ENCODE measurements at regions not wholly inside any gene's neighbourhood (a gene's known extent, or its start where the extent isn't known, plus 50 kb on each side); places are given as distances from the start of the nearest gene placed in this dataset.

DNA sequence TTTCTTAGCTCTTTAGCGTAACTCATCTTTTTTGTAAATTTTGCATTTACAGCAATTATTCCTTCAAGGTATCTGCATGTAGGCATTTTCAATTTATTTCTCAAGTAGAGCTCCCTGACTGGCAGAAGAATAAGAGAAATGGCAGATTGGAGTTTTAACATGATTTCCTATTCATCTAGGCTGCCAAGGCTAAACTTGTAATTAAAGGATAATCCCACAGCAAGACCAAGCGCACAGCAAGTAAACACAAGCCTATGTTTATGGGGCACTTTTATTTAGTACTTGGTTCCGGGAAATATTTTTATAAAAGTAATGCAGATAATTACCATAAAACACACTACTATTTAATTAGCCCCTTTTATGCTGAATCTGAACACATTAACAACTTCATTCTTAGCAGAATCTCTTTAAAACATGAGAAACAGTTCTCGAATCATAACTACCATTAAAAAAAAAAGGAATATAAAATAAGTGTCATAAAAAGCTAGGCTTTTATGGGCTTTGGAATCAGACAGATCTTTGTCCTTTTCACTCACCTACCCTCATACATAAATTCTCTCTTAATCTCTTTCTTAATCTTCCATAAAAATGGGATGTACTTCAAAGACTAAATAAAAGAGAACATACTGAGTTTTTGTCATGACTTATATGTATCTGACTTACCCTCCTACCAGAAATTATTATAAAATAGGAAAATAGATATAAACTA is 961.6 kb upstream of the MIR17HG start:
- WGBS, 2 experiments (ENCODE audit: extremely low coverage in 2 of 2, insufficient read length in 1 of 2) = no CpG with 5 or more reads among the region's 4 CpGs
- Histone ChIP-seq H2BK15ac (ENCODE audit: low read depth, low read length) (no peak overlapping the region), H3K27me3 (ENCODE audit: control insufficient read depth, insufficient read depth, low read length) (no peaks in the 10 kb centered on the region), H2AK9ac (replicated peaks; ENCODE audit: low read depth, low read length, poor library complexity) (no peak overlapping the region), H2AK5ac (ENCODE audit: low read depth, low read length) (no peak overlapping the region), H4K8ac (ENCODE audit: low read depth in 2 of 2, low read length in 2 of 2) (no peak overlapping the region), H3K23ac (ENCODE audit: low read depth, low read length) (no peak overlapping the region), H3K56ac (ENCODE audit: extremely low read depth, insufficient read depth, low read length) (no peak overlapping the region), H3K9ac (ENCODE audit: low read depth, low read length) (no peak overlapping the region), H3K9me3 (ENCODE audit: control insufficient read depth, insufficient read depth, low read length) (peaks cover 1% of the 10 kb centered on the region; the same call in 1 of the 2 replicates), H4K91ac (ENCODE audit: insufficient read depth, low read depth, low read length) (no peak overlapping the region), H2BK120ac (ENCODE audit: low read depth, low read length) (no peak overlapping the region), H3K36me3 (ENCODE audit: control insufficient read depth, insufficient read depth, low read length) (no peaks in the 10 kb centered on the region), H3K4ac (ENCODE audit: low read depth, low read length) (no peak overlapping the region), H3K4me1 (ENCODE audit: control insufficient read depth, insufficient read depth, low read length) (no peaks in the 10 kb centered on the region), H4K5ac (ENCODE audit: low read depth, low read length) (no peak overlapping the region), H3K9me1 (ENCODE audit: insufficient read depth, low read length) (no peaks in the 10 kb centered on the region), H3K79me1 (ENCODE audit: low read depth in 1 of 2, low read length in 2 of 2) (no peaks in the 10 kb centered on the region), H2BK20ac (ENCODE audit: low read depth, low read length) (no peak overlapping the region), H3K18ac (ENCODE audit: low read depth, low read length) (no peak overlapping the region), H3K4me2 (ENCODE audit: low read depth, low read length) (no peak overlapping the region), H3K4me3 (ENCODE audit: insufficient read depth, low read depth, low read length) (no peak overlapping the region), H3K14ac (replicated peaks; ENCODE audit: low read depth, low read length) (no peak overlapping the region), H2AFZ (replicated peaks; ENCODE audit: low read length, poor library complexity) (no peak overlapping the region), H3K27ac (ENCODE audit: insufficient read depth, low read length) (no peak overlapping the region), H4K20me1 (ENCODE audit: insufficient read depth, low read length) (no peaks in the 10 kb centered on the region), H2BK5ac (ENCODE audit: low read depth, low read length, poor library complexity, severe bottlenecking) (no peak overlapping the region)
- no peak for ATAC-seq (ENCODE audit: low read depth)
- dilution Hi-C loops (cut with HindIII; ENCODE audit: low sequenced_read_pairs, unreplicated experiment) = no loop called here
- TF ChIP-seq MAZ (IDR thresholded peaks at IDR 0.05; ENCODE audit: borderline replicate concordance, low read depth, low read length) = no peak
- no peak for TF ChIP-seq FOS (IDR thresholded peaks at IDR 0.05; ENCODE audit: low read depth, low read length)
- no peak for TF ChIP-seq RCOR1 (IDR thresholded peaks at IDR 0.05; ENCODE audit: insufficient replicate concordance, low read length)
- no peak for TF ChIP-seq CEBPB (IDR thresholded peaks at IDR 0.05; ENCODE audit: low read depth, low read length)
- TF ChIP-seq, protein P1, sequence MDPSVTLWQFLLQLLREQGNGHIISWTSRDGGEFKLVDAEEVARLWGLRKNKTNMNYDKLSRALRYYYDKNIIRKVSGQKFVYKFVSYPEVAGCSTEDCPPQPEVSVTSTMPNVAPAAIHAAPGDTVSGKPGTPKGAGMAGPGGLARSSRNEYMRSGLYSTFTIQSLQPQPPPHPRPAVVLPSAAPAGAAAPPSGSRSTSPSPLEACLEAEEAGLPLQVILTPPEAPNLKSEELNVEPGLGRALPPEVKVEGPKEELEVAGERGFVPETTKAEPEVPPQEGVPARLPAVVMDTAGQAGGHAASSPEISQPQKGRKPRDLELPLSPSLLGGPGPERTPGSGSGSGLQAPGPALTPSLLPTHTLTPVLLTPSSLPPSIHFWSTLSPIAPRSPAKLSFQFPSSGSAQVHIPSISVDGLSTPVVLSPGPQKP (IDR thresholded peaks at IDR 0.05; ENCODE audit: borderline replicate concordance, low read depth, low read length) = no peak
- TF ChIP-seq SMC3 (IDR thresholded peaks at IDR 0.05; ENCODE audit: low read depth, low read length) = no peak
- no peak for TF ChIP-seq RAD21 (IDR thresholded peaks at IDR 0.05; ENCODE audit: low read length)
- TF ChIP-seq POLR2A (IDR thresholded peaks at IDR 0.05; ENCODE audit: low read depth, low read length) = no peak
- TF ChIP-seq BHLHE40 (IDR thresholded peaks at IDR 0.05; ENCODE audit: low read depth, low read length) = no peak
- TF ChIP-seq MAFK (IDR thresholded peaks at IDR 0.05; ENCODE audit: low read depth, low read length) = no peak
- TF ChIP-seq, protein P2, sequence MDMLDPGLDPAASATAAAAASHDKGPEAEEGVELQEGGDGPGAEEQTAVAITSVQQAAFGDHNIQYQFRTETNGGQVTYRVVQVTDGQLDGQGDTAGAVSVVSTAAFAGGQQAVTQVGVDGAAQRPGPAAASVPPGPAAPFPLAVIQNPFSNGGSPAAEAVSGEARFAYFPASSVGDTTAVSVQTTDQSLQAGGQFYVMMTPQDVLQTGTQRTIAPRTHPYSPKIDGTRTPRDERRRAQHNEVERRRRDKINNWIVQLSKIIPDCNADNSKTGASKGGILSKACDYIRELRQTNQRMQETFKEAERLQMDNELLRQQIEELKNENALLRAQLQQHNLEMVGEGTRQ (IDR thresholded peaks at IDR 0.05; ENCODE audit: low read depth, low read length) = no peak
- TF ChIP-seq MXI1 (IDR thresholded peaks at IDR 0.05; ENCODE audit: borderline replicate concordance, low read depth, low read length) = no peak
- TF ChIP-seq NFE2L2 (IDR thresholded peaks at IDR 0.05; ENCODE audit: low read depth, low read length) = no peak
- no peak for TF ChIP-seq RFX5 (IDR thresholded peaks at IDR 0.05; ENCODE audit: low read depth, low read length)
- no peak for TF ChIP-seq CHD1 (IDR thresholded peaks at IDR 0.05; ENCODE audit: low read depth, low read length)
- TF ChIP-seq, protein P3, sequence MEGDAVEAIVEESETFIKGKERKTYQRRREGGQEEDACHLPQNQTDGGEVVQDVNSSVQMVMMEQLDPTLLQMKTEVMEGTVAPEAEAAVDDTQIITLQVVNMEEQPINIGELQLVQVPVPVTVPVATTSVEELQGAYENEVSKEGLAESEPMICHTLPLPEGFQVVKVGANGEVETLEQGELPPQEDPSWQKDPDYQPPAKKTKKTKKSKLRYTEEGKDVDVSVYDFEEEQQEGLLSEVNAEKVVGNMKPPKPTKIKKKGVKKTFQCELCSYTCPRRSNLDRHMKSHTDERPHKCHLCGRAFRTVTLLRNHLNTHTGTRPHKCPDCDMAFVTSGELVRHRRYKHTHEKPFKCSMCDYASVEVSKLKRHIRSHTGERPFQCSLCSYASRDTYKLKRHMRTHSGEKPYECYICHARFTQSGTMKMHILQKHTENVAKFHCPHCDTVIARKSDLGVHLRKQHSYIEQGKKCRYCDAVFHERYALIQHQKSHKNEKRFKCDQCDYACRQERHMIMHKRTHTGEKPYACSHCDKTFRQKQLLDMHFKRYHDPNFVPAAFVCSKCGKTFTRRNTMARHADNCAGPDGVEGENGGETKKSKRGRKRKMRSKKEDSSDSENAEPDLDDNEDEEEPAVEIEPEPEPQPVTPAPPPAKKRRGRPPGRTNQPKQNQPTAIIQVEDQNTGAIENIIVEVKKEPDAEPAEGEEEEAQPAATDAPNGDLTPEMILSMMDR (conservative IDR thresholded peaks at IDR 0.05; ENCODE audit: low read depth, low read length) = no peak
- POLR2A ChIA-PET (ENCODE audit: unreplicated experiment) = no interaction called here
- BruUV-seq (replicated peaks) = no TSS peak
- in situ Hi-C loops (cut with MboI; ENCODE audit: low sequenced_read_pairs) = no loop called here
- intact Hi-C loops (cut with micrococcal nuclease) = no loop called here
- no peak for DNase-seq
- CTCF ChIA-PET = no interaction called here

Measured in IMR-90 (cell line).